CD4-positive, alpha-beta memory T cell (primary cell): ENCODE measurements at regions not wholly inside any gene's neighbourhood (a gene's known extent, or its start where the extent isn't known, plus 50 kb on each side); places are given as distances from the start of the nearest gene placed in this dataset.

ENCODE experiments used
- CTCF ChIA-PET: fragments of 350-600 bp; sonication (Branson Sonifier 250); formaldehyde crosslinking; loops from one replicate; lab custom pipeline; 2021; ENCODE audit warnings: inconsistent platforms; ENCODE audit not compliant: partially characterized antibody; lab: Charles Lee
- POLR2A ChIA-PET: fragments of 350-600 bp; sonication (Branson Sonifier 250); formaldehyde crosslinking; loops from one replicate; lab custom pipeline; 2021; ENCODE audit not compliant: partially characterized antibody; lab: Charles Lee
- DNase-seq, 5 donors: peaks; one replicate each; pipeline versions ENCODE4 v3.0.0 to v3.0.0-alpha.2; 2020 to 2022; ENCODE audit warnings: mixed read lengths in 1 of 5
- H3K27ac ChIP-seq: one replicate; pipeline ENCODE4 v1.7.0; 2013; ENCODE audit warnings: low read depth, low read length
- H3K27me3 ChIP-seq: 2 replicates; pipeline ENCODE4 v1.7.0; 2013; ENCODE audit warnings: mild to moderate bottlenecking, low read length, moderate library complexity; ENCODE audit not compliant: insufficient read depth
- H3K36me3 ChIP-seq: 2 replicates; pipeline ENCODE4 v1.7.0; 2013; ENCODE audit warnings: mild to moderate bottlenecking, low read length, moderate library complexity; ENCODE audit not compliant: insufficient read depth
- H3K4me1 ChIP-seq: 2 replicates; pipeline ENCODE4 v1.7.0; 2013; ENCODE audit warnings: mild to moderate bottlenecking, low read length, moderate library complexity; ENCODE audit not compliant: insufficient read depth
- H3K4me3 ChIP-seq, 2 donors: one replicate each; pipeline ENCODE4 v1.7.0; 2013; ENCODE audit warnings: low read length in 2 of 2, mild to moderate bottlenecking in 1 of 2
- H3K9me3 ChIP-seq, 2 donors: one replicate each; pipeline ENCODE4 v1.7.0; 2013; ENCODE audit warnings: low read length in 2 of 2, control low read depth in 1 of 2; ENCODE audit not compliant: control insufficient read depth in 1 of 2
- H3K27ac Mint-ChIP-seq, 7 donors: one replicate each; pipeline ENCODE4 v1.8.0; 2020 to 2021; ENCODE audit warnings: mixed read lengths in 7 of 7, mild to moderate bottlenecking in 6 of 7, inconsistent platforms in 3 of 7, moderate library complexity in 3 of 7
- H3K27me3 Mint-ChIP-seq, 2 donors: one replicate each; pipeline ENCODE4 v1.8.0; 2020 to 2021; ENCODE audit warnings: mixed read lengths in 2 of 2
- H3K36me3 Mint-ChIP-seq, 2 donors: one replicate each; pipeline ENCODE4 v1.8.0; 2020 to 2021; ENCODE audit warnings: mixed read lengths in 2 of 2, inconsistent platforms in 1 of 2, mild to moderate bottlenecking in 1 of 2
- H3K4me1 Mint-ChIP-seq, 4 donors: one replicate each; pipeline ENCODE4 v1.8.0; 2020 to 2021; ENCODE audit warnings: mixed read lengths in 4 of 4, mild to moderate bottlenecking in 1 of 4
- H3K4me3 Mint-ChIP-seq, 8 donors: one replicate each; pipeline ENCODE4 v1.8.0; 2020 to 2021; ENCODE audit warnings: mixed read lengths in 8 of 8, mild to moderate bottlenecking in 7 of 8, moderate library complexity in 6 of 8, inconsistent platforms in 3 of 8
- H3K9me3 Mint-ChIP-seq, 8 donors: one replicate each; pipeline ENCODE4 v1.8.0; 2020 to 2021; ENCODE audit warnings: mixed read lengths in 8 of 8, mild to moderate bottlenecking in 5 of 8, inconsistent platforms in 3 of 8, moderate library complexity in 1 of 8
- intact Hi-C: fragments of 100-400 bp; cut with micrococcal nuclease; formaldehyde crosslinking; loops from one replicate; pipeline ENCODE4 v1.15.1; 2023

DNA sequence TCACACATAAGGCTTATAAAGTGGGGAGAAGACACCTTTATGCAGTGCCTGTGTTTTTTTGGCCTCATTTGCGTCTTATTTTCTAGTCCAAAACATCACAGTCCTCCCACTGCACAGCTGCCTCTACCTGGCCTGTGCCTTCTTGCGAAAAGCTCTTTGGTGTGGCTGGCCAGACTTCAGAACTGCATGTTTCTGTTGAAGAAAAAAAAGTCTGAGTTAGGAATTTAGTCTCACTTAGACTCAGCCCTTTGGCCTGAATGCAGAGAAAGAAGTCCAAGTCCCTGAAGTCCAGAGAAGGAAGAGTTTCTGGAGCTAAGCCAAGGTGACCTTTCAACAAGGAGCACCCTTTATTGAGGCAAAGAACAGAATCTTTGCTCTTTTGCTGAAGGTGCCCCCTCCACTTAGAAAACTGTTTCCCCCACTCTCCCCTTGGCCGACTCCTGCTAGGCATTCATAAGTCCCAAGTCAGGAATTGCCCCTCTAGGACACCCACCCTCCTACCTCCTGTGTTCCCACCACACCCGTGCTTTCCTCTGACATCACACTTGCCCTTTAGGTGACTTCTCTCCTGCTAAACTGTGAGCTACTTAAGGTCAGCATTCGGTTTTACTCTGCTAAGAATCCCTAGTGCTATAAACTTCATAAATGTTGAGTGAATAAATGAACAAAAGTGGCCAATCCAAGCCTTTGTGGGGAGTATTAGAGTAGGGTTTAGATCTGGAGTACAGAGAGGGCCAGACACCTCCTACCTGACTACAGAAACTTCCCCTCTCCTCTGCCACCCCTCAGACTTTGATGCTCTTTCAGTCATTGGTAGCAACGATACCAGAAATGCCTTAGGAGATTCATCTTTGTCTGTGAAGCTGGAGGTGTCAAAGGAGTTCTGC, 226.8 kb downstream of the LACC1 start:
- Mint-ChIP-seq H3K27ac (no peak overlapping the region), H3K36me3 (no peaks in the 10 kb centered on the region), H3K4me1 (no peaks in the 10 kb centered on the region), H3K9me3 (peaks cover 0 to 15% (median 7%) of the 10 kb centered on the region in 8 donors), H3K4me3 (no peak overlapping the region), H3K27me3 (peaks cover 4 to 8% of the 10 kb centered on the region in 2 donors)
- no peaks in the 10 kb centered on the region for H3K9me3 ChIP-seq
- no peak overlapping the region for H3K4me3 ChIP-seq
- H3K27me3 ChIP-seq = no peaks in the 10 kb centered on the region
- ChIA-PET CTCF (no interaction called here), POLR2A (no interaction called here)
- H3K4me1 ChIP-seq = no peaks in the 10 kb centered on the region
- DNase-seq = no peak
- no peak overlapping the region for H3K27ac ChIP-seq
- no peaks in the 10 kb centered on the region for H3K36me3 ChIP-seq
- intact Hi-C loops = no loop called here

DNA sequence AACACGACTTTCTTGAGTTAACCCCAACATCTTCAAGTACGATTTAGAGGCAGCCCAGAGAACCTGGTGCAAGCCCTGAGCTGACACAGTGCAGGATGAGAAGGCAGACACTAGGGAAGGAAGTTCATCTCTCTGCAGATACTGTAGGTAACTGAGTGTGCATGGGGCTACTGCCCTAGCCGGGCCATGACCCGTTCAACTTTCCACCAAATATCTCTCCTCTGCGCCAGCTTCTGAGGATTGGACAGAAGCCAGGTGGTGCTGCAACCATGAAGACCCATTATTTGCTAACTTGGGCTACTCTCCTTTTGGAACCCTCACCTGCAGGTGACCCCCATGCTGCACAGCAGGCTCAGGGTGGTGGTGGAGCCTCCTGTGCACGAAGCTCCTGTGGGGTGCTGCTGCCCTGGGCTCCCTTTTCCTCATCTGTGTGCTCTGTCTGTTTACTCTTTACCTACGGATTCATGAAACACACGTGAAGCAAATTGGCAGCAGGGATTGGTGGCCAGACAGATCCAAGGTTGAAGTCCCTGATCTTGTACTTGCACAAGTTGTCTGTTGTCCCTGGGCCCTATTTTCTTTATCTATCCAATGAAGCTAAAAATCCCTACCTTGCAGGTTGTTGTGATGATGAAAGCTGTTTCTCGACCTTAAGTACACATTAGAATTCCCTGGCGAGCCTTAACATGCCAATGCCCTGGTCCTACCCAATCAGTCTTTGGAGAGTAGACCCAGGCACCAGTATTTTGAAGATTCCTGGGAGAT, 227.8 kb downstream of the LACC1 start:
- no peak overlapping the region for H3K4me3 Mint-ChIP-seq

DNA sequence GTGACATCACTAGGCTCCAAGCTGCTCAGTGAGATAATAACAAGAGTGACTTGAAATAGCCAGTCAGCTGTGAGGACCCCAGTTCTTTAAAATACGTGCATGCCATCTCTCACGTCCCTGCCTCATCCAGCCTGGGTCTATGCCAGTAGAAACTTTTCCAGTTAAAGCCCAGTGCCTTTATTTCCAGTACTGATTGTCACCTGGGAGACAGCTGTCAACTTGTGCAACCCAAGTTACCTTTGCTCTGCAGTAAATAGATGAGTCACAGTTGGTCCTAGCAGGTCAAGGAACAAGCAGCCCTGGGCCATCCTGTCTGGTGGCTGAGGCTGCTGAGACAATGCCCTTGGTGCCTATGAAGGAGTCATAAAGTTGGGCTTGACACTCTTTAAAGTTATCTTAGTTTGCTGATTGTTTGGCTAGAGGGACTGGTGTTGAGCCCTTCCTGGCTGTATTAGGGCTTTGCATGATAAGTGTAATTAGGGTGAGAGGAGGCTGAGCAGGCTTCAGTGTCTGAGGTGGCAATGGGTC, 228.7 kb downstream of the LACC1 start:
- DNase-seq = no peak
- Histone ChIP-seq H3K27me3 (no peaks in the 10 kb centered on the region), H3K4me1 (no peaks in the 10 kb centered on the region), H3K9me3 (no peaks in the 10 kb centered on the region), H3K27ac (no peak overlapping the region), H3K4me3 (no peak overlapping the region), H3K36me3 (no peaks in the 10 kb centered on the region)
- Mint-ChIP-seq H3K9me3 (peaks cover 0 to 7% (median under 1%) of the 10 kb centered on the region in 8 donors), H3K36me3 (no peaks in the 10 kb centered on the region), H3K4me3 (no peak overlapping the region), H3K27ac (no peak overlapping the region), H3K27me3 (peaks cover 4 to 8% of the 10 kb centered on the region in 2 donors), H3K4me1 (peaks cover 0 to 11% (median 9%) of the 10 kb centered on the region in 4 donors)
- intact Hi-C loops = no loop called here
- POLR2A ChIA-PET = no interaction called here
- CTCF ChIA-PET = interaction anchor here (1.2 kb wide), 1 partner anchor 83 kb away, joined by 3 read pairs; no protein-coding TSS in a partner anchor

More for the DNA sequence above, 227.8 kb downstream of the LACC1 start:
- Mint-ChIP-seq H3K27me3 (peaks cover 4 to 8% of the 10 kb centered on the region in 2 donors), H3K27ac (no peak overlapping the region), H3K4me1 (peaks cover 0 to 2% (median under 1%) of the 10 kb centered on the region in 4 donors), H3K9me3 (peaks cover 0 to 12% (median 3%) of the 10 kb centered on the region in 8 donors), H3K36me3 (no peaks in the 10 kb centered on the region)
- no peaks in the 10 kb centered on the region for H3K36me3 ChIP-seq
- ChIA-PET CTCF (interaction anchor here (1.2 kb wide), 1 partner anchor 84 kb away, joined by 3 read pairs; no protein-coding TSS in a partner anchor), POLR2A (no interaction called here)
- no peak for DNase-seq
- H3K4me1 ChIP-seq = no peaks in the 10 kb centered on the region
- H3K9me3 ChIP-seq = no peaks in the 10 kb centered on the region
- no peak overlapping the region for H3K27ac ChIP-seq
- no peaks in the 10 kb centered on the region for H3K27me3 ChIP-seq
- intact Hi-C loops = no loop called here
- no peak overlapping the region for H3K4me3 ChIP-seq

DNA sequence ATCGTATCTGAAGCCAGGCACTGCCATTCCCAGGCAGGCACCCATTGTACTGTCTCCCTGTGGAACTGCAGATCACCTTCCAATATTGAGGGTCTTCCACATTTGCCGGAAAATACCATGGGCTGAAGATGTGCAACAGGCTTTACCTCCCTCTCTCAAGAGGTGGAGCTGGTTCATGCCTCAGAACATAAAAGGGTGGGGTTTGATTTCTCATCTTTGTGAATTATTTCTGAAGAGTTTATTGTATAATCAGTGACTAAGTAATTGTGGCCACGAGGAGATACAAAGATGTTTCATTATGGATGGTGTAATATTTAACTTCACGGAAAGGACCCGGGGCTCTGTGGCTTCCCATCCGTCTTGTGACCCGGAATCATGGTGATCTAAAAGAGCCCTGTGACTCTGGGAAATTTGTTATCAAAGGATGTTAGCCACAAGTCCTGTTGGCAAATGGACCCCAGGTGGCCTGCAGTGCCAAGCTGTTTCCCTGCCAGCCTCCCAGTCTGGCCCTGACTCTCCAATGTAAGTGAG, 230.5 kb downstream of the LACC1 start:
- no peak overlapping the region for H3K4me3 Mint-ChIP-seq
- CTCF ChIA-PET = no interaction called here
- Histone ChIP-seq H3K36me3 (no peaks in the 10 kb centered on the region), H3K4me1 (no peaks in the 10 kb centered on the region), H3K27ac (no peak overlapping the region), H3K9me3 (no peaks in the 10 kb centered on the region), H3K27me3 (no peaks in the 10 kb centered on the region), H3K4me3 (no peak overlapping the region)
- H3K27ac Mint-ChIP-seq = no peak overlapping the region
- H3K27me3 Mint-ChIP-seq = peaks cover 1 to 8% of the 10 kb centered on the region in 2 donors
- POLR2A ChIA-PET = no interaction called here
- peaks cover 0 to 11% (median 10%) of the 10 kb centered on the region in 4 donors for H3K4me1 Mint-ChIP-seq
- no peaks in the 10 kb centered on the region for H3K36me3 Mint-ChIP-seq
- intact Hi-C loops = no loop called here
- H3K9me3 Mint-ChIP-seq = no peaks in the 10 kb centered on the region
- DNase-seq = no peak

DNA sequence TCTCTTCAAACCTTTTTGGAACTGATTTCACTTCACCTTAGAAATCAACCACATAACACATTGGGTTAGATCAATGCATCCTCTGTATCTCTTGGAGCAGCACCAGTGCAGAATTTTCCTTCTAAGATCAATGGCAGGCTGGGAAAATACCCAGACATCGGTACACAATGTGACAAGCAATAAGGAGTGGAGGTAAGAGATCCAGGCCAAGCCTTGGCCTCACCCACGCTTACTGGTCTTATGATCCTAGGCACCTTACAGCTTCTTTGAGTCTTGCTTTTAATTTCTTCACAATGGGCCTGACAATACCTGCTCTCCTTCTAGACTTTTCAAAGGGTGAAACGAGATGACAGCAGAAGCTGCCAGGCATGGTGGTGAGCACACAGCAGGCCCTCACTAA, 232.0 kb downstream of the LACC1 start:
- H3K4me3 ChIP-seq = no peak overlapping the region
- no peak overlapping the region for H3K27ac ChIP-seq
- H3K36me3 ChIP-seq = no peaks in the 10 kb centered on the region
- Mint-ChIP-seq H3K36me3 (no peaks in the 10 kb centered on the region), H3K9me3 (no peaks in the 10 kb centered on the region), H3K4me3 (no peak overlapping the region), H3K4me1 (peaks cover under 1 to 11% (median 11%) of the 10 kb centered on the region in 4 donors), H3K27ac (no peak overlapping the region), H3K27me3 (peaks cover 0 to 6% of the 10 kb centered on the region in 2 donors)
- DNase-seq = no peak
- POLR2A ChIA-PET = no interaction called here
- H3K9me3 ChIP-seq = no peaks in the 10 kb centered on the region
- CTCF ChIA-PET = no interaction called here
- no peaks in the 10 kb centered on the region for H3K27me3 ChIP-seq
- peaks cover 2% of the 10 kb centered on the region for H3K4me1 ChIP-seq
- intact Hi-C loops = no loop called here

DNA sequence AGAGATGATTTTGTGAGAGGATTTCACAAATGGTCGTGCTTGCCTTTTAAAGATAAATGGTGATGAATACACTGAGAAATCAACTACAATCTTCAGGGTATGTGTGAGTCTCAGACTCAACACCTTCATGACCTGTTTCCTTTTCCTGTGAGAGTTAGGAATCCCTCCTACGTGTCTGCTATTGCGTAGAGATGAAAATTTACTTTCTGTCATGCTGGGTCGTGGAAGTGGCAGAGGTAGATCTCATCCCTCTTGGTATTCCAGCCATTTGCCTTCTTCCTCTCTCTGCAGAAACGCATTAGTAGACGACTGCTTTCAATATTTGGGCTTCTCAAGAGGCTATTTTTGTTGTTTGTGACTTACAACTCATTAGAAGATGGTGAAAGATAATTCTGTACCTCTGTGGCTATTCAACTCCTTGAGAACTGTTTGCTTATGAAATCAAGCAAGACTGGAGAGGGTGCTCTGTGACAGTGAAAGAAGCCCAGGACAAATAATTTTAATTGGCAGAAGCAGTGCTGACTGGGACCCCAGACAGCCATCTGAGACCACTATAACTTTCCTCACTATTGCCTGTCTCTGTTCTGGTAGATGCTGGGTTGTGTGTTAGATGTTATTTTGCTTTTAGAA, 233.1 kb downstream of the LACC1 start:
- Mint-ChIP-seq H3K4me1 (peaks cover 9 to 20% (median 17%) of the 10 kb centered on the region in 4 donors), H3K36me3 (no peaks in the 10 kb centered on the region), H3K27ac (peak overlapping the region in 6 of 7 donors; percentile 34 to 88 (median 58)), H3K9me3 (no peaks in the 10 kb centered on the region), H3K27me3 (peaks cover 0 to 1% of the 10 kb centered on the region in 2 donors), H3K4me3 (peak overlapping the region in 6 of 8 donors; percentile 6 to 75 (median 42))
- Histone ChIP-seq H3K27me3 (no peaks in the 10 kb centered on the region), H3K4me1 (peaks cover 12% of the 10 kb centered on the region), H3K27ac (peak overlapping the region; percentile 10), H3K4me3 (no peak overlapping the region), H3K9me3 (no peaks in the 10 kb centered on the region), H3K36me3 (no peaks in the 10 kb centered on the region)
- intact Hi-C loops = no loop called here
- POLR2A ChIA-PET = no interaction called here
- CTCF ChIA-PET = no interaction called here
- no peak for DNase-seq
